GM21367 (cell line): ENCODE measurements at regions not wholly inside any gene's neighbourhood (a gene's known extent, or its start where the extent isn't known, plus 50 kb on each side); places are given as distances from the start of the nearest gene placed in this dataset.
"Not testable (repeated sequence)": the region's sequence is repeated elsewhere in the genome, so short reads cannot be mapped to it uniquely, and the experiment has no call there.

Source experiments
- ATAC-seq: cut with Tn5 transposase; IDR thresholded peaks from one replicate; pipeline ENCODE4 v1.9.1; 2021; ENCODE audit not compliant: unreplicated experiment

DNA sequence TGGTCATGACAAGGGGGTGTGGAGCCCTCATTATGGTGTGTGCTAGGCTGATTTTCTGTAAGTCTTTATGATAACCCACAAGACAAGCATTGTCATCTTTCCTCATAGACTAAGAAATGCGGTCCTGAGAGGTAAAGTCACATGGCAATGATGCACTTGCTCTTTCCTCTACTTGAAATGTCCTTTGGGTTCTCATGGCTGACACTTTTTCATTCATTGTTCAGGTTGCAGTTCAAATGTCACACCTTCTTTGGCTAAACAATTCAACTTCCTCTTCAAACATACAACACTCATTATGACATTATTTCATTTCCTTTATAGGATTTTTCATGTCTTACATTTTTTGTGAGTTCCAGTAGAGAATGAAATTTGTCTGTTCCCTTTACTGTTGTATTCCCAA lies 323.6 kb upstream of the PRR16 start:
- no peak for ATAC-seq

DNA sequence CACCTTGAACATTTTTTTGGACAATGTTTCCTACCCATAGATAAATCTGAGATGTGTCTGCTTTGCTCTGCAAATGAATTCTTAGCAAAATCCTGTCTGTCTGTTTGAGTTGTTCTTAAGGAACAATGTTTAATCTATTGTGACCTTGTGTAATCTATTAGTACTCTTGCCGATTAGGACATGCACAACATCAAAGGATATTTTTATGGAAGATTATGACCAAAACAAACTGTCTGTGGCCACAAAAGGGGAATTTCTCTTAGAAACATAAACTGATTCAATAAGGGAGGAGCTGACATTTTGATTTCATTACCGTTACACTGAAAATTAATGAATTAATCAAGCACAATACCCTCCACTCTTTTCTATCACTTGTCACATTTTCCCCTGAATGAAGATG lies 323.0 kb upstream of the PRR16 start:
- ATAC-seq: no peak

DNA sequence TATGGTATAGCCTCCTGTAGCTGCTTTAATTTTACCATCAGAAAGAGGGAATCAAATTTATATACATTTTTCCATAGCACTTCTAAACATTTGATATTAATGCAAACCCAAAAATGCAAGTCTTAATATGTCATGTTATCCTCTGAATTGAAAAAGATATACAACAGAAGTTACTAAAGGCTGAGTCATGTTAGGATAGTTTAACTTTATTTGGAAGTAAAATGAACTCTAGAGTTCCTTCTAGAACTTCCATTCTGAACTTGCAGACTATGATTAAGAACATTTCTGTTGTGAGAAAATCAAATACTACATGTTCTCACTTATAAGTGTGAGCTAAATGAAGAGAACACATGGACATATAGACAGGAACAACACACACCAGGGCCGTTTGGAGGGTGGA lies 317.3 kb upstream of the PRR16 start:
- ATAC-seq: no peak

DNA sequence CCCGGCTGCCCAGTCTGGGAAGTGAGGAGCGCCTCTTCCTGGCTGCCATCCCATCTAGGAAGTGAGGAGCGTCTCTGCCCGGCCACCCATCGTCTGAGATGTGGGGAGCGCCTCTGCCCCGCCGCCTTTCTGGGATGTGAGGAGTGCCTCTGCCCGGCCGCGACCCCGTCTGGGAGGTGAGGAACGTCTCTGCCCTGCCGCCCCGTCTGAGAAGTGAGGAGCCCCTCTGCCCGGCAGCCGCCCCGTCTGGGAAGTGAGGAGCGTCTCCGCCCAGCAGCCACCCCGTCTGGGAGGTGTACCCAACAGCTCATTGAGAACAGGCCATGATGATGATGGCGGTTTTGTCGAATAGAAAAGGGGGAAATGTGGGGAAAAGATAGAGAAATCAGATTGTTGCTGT lies 316.2 kb upstream of the PRR16 start:
- ATAC-seq: not testable (repeated sequence)

- ATAC-seq: no peak
Observed at GRCh38 chr5:120150770-120151169, 313.3 kb upstream of the PRR16 start.

GRCh38 chr5:120151181-120151580 lies 312.9 kb upstream of the PRR16 start:
- no peak for ATAC-seq

DNA sequence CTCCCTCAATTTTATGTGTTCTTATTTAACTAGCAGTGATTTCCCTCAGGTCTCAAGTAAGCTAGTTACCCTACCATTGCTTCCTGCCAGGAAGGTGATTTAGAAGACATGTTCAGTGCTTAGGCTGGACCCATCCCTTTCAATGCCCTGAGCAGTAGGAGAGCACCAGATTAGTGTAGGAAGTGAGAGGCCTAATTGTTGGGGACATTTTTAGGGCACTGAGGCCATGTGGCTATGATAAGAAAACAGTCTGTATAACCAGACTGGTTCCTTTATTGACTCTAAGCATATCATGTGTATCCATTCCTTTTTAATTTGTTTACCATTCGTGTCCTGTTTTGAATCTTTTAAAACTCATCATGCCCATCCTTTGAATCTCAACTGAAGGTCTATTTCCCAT lies 312.3 kb upstream of the PRR16 start:
- no peak for ATAC-seq

GRCh38 chr5:120152472-120152871 lies 311.6 kb upstream of the PRR16 start:
- no peak for ATAC-seq

GRCh38 chr5:120152931-120153330 lies 311.2 kb upstream of the PRR16 start:
- no peak for ATAC-seq

DNA sequence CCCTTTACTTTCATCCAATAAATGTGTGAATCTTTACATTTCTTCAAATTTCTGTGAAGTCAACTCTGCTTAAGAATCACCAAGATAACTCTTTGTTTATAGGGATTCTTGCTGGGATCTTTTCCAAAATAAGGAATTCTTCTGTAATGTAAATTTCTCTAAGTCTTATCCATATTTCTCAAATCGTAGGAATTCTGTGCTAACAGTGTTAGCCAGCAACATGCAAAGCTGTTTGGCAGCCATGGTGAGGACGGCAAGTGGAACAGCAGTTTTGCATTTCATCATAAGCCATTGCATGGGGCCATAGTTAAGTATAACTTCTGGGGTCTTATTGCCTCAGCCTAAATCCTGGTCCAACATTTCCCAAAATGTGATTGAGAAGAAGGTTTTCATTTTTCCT lies 310.5 kb upstream of the PRR16 start:
- ATAC-seq: no peak

GRCh38 chr5:120155873-120156272 lies 308.2 kb upstream of the PRR16 start:
- no peak for ATAC-seq

DNA sequence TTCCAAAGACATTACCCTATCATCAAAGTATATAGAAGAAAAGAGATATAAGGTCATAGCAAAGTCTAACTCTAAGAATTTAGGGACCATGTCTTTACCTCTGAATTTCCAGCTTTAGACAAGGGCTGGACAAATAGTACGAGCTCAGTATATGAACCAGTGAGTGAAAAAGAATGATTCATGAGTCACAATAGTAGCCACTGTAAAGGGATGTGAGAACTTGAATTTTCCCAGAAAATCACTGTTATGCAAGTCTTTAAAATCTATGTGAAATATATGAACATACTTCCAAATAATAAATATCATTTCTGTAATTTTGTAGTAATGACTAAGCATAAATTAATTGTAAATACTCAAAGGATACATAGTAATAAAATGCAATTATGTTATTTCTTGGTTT lies 305.9 kb upstream of the PRR16 start:
- ATAC-seq: no peak

GRCh38 chr5:120159155-120159554 lies 304.9 kb upstream of the PRR16 start:
- no peak for ATAC-seq

- no peak for ATAC-seq
Observed at GRCh38 chr5:120160124-120160895, 303.8 kb upstream of the PRR16 start.

DNA sequence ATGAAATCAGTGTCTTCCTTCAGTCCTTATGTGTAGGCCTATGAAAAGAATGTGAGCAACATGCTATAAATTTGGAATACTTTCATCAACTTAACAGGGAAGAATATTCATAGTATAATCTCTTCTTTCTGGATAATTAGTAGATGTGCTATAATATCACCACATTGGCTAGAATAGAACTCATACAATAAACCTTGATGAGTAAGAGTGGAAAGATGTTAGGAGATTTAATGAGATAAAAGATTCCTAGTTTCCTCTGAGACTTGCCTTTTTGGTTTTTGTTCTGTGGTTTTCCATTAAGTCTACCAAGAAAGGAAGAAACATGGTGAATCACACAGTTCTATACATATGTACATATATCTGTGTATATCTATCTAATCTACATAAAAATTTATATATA lies 301.8 kb upstream of the PRR16 start:
- no peak for ATAC-seq

DNA sequence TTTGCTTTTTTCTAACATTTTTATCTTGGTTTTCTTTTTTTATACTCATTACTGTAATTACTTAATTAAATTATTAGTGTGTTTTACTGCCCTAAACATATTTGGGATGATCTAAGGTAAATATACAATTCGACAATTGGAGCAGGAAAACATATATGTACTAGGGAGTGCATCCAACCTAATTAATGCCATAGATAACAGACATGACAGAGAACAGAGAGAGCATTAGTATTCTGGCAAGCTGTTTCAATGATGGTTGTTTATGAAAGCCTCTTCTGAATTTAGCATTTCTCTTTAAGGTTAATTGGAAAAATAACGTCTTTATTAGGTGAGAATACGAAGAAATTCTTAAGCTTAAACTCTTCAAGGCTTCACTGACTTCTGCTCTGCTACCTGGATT lies 300.1 kb upstream of the PRR16 start:
- no peak for ATAC-seq

DNA sequence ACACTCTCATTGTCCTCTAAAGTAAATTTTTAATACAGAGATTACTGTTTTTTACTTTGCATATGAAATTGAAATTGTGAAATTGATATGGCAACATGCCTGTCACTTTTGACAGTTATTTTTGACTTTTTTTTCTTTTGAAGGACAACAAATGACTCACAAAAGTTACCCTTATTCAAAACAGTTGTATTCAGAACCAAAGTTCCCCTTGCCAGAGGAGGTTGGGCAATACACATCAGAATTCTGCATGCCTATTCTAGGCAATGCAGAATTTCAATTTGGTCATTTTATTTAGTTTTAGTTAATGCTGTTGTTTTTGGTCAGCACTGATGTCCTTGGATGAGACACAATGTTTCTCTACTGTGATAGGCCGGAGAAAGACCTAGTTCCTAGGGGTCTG lies 299.1 kb upstream of the PRR16 start:
- no peak for ATAC-seq

GRCh38 chr5:120173125-120173524 lies 291.0 kb upstream of the PRR16 start:
- no peak for ATAC-seq

DNA sequence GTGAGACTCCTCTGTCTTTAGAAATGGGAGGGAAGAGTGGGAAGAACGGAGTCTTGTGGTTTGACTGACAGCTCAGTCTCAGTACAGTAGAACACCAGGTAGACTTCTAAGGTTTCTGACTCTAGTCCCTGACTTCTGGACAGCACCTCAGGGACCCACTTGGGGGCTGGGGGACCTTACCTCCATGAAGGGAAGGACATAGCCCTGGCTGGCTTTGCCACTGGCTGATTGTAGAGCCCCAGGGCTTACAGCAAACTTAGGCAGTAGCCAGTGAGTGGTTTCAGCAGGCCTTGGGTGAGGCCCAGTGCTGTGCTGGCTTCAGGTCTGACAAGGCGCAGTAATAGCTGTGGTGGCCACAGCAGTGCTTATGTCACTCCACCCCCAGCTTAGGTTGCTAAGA lies 290.0 kb upstream of the PRR16 start:
- no peak for ATAC-seq

DNA sequence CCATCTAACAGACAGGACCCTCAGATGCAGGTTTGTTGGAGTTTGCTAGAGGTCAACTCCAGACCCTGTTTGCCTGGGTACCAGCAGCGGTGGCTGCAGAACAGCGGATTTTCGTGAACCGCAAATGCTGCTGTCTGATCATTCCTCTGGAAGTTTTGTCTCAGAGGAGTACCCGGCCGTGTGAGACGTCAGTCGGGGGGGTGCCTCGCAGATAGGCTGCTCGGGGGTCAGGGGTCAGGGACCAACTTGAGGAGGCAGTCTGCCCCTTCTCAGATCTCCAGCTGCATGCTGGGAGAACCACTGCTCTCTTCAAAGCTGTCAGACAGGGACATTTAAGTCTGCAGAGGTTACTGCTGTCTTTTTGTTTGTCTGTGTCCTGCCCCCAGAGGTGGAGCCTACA lies 282.9 kb upstream of the PRR16 start:
- ATAC-seq: not testable (repeated sequence)

DNA sequence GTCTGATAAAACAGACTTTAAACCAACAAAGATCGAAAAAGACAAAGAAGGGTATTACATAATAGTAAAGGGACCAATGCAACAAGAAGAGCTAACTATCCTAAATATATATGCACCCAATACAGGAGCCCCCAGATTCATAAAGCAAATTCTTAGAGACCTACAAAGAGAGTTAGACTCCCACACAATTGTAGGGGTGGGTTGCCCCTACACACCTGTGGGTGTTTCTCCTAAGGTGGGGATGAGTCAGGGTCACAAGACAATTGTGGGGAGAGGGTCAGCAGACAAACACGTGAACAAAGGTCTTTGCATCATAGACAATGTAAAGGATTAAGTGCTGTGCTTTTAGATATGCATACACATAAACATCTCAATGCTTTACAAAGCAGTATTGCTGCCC lies 269.4 kb upstream of the PRR16 start:
- ATAC-seq: not testable (repeated sequence)

- no peak for ATAC-seq
Observed at GRCh38 chr5:120199559-120199958, 264.5 kb upstream of the PRR16 start.

DNA sequence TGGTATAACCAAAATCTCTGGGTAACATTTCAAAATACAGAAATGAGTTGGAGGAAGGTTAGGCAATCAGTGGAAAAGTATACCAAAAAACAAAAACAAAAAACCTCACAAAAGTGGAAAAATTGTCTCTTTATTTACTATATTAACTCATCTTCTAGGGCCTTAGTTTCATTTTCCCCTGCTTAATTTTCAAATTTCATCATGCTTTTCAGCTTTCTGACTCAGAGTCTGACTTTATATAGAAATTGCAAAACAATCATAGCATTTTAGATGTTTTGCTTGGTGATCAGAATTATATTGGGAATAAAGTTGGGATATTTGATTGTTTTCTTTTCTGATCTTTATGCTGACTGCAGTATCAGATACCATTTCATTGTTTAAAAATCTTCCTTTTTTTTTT lies 257.0 kb upstream of the PRR16 start:
- ATAC-seq: no peak
